ENCODE measurements at regions not wholly inside any gene's neighbourhood (a gene's known extent, or its start where the extent isn't known, plus 50 kb on each side); places are given as distances from the start of the nearest gene placed in this dataset.
"Not testable (repeated sequence)": the region's sequence is repeated elsewhere in the genome, so short reads cannot be mapped to it uniquely, and the experiment has no call there.

DNA sequence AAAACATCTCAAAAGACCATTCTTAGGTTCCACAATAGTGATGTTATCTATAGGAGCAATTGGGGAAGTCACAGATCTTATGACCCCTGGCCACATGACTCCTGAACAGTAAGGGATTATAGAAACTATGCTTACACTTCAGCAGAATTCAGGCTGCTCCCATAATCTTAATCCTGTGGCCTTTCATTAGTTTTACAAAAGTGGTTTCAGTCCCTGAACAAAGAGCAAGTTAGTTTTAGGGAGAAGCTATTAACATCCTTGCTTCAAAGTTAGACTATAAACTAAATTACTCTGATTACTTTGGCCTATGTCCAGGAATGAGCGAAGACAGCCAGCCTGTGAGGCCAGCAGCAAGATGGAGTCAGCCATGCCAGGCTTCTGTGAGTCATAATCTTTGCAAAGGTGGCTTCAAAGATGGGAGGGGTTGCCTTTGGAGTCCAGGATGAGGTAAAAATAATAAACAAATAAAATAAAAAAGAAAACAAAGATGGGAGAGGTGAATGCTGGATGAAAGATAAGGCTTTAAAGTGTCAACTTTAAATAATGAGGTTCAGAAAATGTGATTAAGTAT lies 168.7 kb upstream of the NDUFV2 start:
- 94 to 100% methylated on average over 1 of the region's 1 CpG for WGBS, 2 experiments (ENCODE audit: insufficient coverage in 1 of 2, insufficient read length in 1 of 2)
- no peak overlapping the region for H3K27ac Mint-ChIP-seq
- H3K4me3 Mint-ChIP-seq: no peak overlapping the region
- H3K27me3 Mint-ChIP-seq (ENCODE audit: insufficient read depth): peaks cover 4% of the 10 kb centered on the region
- Histone ChIP-seq H3K4me1 (ENCODE audit: control insufficient read depth, insufficient read depth, low read length) (peaks cover 5% of the 10 kb centered on the region), H3K27ac (ENCODE audit: low read depth, low read length) (no peak overlapping the region), H3K9ac (ENCODE audit: extremely low read depth, low read length, poor library complexity, severe bottlenecking) (no peak overlapping the region), H3K9me3 (ENCODE audit: control insufficient read depth, low read length) (peaks cover 36% of the 10 kb centered on the region), H3K4me3 (ENCODE audit: low read length) (no peak overlapping the region), H3K36me3 (ENCODE audit: control insufficient read depth, insufficient read depth, low read length) (no peaks in the 10 kb centered on the region), H3K27me3 (ENCODE audit: control insufficient read depth, insufficient read depth, low read length, poor library complexity, severe bottlenecking) (no peaks in the 10 kb centered on the region)
- no peak for DNase-seq
- peaks cover 68% of the 10 kb centered on the region for H3K9me3 Mint-ChIP-seq
- H3K36me3 Mint-ChIP-seq (ENCODE audit: low read depth): peaks cover 17% of the 10 kb centered on the region
- peaks cover 21% of the 10 kb centered on the region for H3K4me1 Mint-ChIP-seq
- TF ChIP-seq, protein P1, sequence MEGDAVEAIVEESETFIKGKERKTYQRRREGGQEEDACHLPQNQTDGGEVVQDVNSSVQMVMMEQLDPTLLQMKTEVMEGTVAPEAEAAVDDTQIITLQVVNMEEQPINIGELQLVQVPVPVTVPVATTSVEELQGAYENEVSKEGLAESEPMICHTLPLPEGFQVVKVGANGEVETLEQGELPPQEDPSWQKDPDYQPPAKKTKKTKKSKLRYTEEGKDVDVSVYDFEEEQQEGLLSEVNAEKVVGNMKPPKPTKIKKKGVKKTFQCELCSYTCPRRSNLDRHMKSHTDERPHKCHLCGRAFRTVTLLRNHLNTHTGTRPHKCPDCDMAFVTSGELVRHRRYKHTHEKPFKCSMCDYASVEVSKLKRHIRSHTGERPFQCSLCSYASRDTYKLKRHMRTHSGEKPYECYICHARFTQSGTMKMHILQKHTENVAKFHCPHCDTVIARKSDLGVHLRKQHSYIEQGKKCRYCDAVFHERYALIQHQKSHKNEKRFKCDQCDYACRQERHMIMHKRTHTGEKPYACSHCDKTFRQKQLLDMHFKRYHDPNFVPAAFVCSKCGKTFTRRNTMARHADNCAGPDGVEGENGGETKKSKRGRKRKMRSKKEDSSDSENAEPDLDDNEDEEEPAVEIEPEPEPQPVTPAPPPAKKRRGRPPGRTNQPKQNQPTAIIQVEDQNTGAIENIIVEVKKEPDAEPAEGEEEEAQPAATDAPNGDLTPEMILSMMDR (conservative IDR thresholded peaks at IDR 0.05): no peak

DNA sequence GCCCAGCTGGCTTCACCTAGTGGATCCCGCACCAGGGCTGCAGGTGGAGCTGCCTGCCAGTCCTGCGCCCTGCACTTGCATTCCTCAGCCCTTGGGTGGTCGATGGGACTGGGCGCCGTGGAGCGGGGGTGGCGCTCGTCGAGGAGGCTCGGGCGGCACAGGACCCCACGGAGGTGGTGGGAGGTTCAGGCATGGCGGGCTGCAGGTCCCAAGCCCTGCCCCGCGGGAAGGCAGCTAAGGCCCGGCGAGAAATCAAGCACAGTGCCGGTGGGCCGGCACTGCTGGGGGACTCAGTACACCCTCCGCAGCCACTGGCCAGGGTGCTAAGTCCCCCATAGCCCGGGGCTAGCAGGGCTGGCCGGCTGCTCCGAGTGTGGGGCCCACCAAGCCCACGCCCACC lies 167.2 kb upstream of the NDUFV2 start:
- Mint-ChIP-seq H3K36me3 (ENCODE audit: low read depth) (peaks cover 17% of the 10 kb centered on the region), H3K4me1 (peaks cover 27% of the 10 kb centered on the region), H3K9me3 (peaks cover 52% of the 10 kb centered on the region)
- peaks cover 20% of the 10 kb centered on the region for H3K9me3 ChIP-seq (ENCODE audit: control insufficient read depth, low read length)
- not testable (repeated sequence) for H3K27me3 ChIP-seq (ENCODE audit: control insufficient read depth, insufficient read depth, low read length, poor library complexity, severe bottlenecking); H3K4me3 Mint-ChIP-seq; H3K9ac ChIP-seq (ENCODE audit: extremely low read depth, low read length, poor library complexity, severe bottlenecking); H3K27ac ChIP-seq (ENCODE audit: low read depth, low read length); H3K4me3 ChIP-seq (ENCODE audit: low read length); H3K27ac Mint-ChIP-seq; H3K36me3 ChIP-seq (ENCODE audit: control insufficient read depth, insufficient read depth, low read length); H3K4me1 ChIP-seq (ENCODE audit: control insufficient read depth, insufficient read depth, low read length); DNase-seq; H3K27me3 Mint-ChIP-seq (ENCODE audit: insufficient read depth)
- 96% methylated on average over 23 of the region's 24 CpGs; no CpG with 5 or more reads in 1 of the 2 experiments for WGBS, 2 experiments (ENCODE audit: insufficient coverage in 1 of 2, insufficient read length in 1 of 2)

DNA sequence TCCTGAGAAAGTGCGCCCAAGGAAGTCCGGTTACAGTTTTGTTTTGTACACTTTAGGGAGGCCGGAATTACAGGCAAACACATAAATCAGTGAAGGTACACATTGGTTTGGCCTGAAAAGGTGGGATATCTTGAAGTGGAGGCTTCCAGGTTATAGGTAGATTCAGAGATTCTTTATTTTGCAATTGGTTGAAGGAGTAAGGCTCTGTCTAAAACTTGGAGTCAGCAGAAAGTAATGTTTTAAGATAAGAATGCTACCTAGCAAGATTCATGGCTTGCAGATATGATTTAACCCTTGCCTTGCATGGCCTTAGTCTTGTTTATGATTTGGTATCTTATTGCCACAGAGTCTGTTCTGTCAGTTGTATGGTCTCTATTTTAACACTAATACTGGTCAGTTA lies 165.9 kb upstream of the NDUFV2 start:
- peaks cover 16% of the 10 kb centered on the region for H3K9me3 ChIP-seq (ENCODE audit: control insufficient read depth, low read length)
- TF ChIP-seq, protein P1 (conservative IDR thresholded peaks at IDR 0.05): no peak
- no peaks in the 10 kb centered on the region for H3K27me3 ChIP-seq (ENCODE audit: control insufficient read depth, insufficient read depth, low read length, poor library complexity, severe bottlenecking)
- peaks cover 32% of the 10 kb centered on the region for H3K4me1 Mint-ChIP-seq
- no peak overlapping the region for H3K27ac ChIP-seq (ENCODE audit: low read depth, low read length)
- H3K36me3 ChIP-seq (ENCODE audit: control insufficient read depth, insufficient read depth, low read length): no peaks in the 10 kb centered on the region
- peaks cover 17% of the 10 kb centered on the region for H3K36me3 Mint-ChIP-seq (ENCODE audit: low read depth)
- peaks cover 5% of the 10 kb centered on the region for H3K4me1 ChIP-seq (ENCODE audit: control insufficient read depth, insufficient read depth, low read length)
- H3K27ac Mint-ChIP-seq: peak overlapping the region; percentile 89
- no peak overlapping the region for H3K4me3 Mint-ChIP-seq
- no peak for DNase-seq
- no peaks in the 10 kb centered on the region for H3K27me3 Mint-ChIP-seq (ENCODE audit: insufficient read depth)
- H3K4me3 ChIP-seq (ENCODE audit: low read length): no peak overlapping the region
- peaks cover 40% of the 10 kb centered on the region for H3K9me3 Mint-ChIP-seq
- H3K9ac ChIP-seq (ENCODE audit: extremely low read depth, low read length, poor library complexity, severe bottlenecking): no peak overlapping the region
- 92 to 100% methylated on average over 3 of the region's 3 CpGs for WGBS, 2 experiments (ENCODE audit: insufficient coverage in 1 of 2, insufficient read length in 1 of 2)

All from endodermal cell (in vitro differentiated cells).